ENCODE measurements at regions not wholly inside any gene's neighbourhood (a gene's known extent, or its start where the extent isn't known, plus 50 kb on each side); places are given as distances from the start of the nearest gene placed in this dataset.

DNA sequence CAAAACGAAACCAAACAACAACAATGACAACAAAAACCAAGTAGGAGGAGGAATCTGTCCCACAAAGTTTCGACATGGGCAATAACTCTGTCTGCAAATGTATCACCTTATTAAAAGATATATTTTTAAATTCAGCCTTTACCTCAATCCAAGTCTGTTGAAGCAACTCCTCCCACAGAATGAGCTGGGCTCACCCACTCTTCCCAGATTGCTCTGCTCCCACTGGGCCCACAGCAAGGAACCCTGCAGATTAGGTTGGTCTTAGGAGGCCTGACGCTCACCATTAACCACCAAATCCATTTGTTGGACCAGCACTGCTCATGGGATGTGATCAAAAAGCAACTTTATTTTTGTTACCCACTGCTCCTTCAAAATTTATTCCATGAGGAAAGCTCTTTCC, 114.7 kb upstream of the CDC42BPA start:
- no peak for TF ChIP-seq EP300 (IDR thresholded peaks at IDR 0.05; ENCODE audit: low read depth)
- TF ChIP-seq, protein P1, sequence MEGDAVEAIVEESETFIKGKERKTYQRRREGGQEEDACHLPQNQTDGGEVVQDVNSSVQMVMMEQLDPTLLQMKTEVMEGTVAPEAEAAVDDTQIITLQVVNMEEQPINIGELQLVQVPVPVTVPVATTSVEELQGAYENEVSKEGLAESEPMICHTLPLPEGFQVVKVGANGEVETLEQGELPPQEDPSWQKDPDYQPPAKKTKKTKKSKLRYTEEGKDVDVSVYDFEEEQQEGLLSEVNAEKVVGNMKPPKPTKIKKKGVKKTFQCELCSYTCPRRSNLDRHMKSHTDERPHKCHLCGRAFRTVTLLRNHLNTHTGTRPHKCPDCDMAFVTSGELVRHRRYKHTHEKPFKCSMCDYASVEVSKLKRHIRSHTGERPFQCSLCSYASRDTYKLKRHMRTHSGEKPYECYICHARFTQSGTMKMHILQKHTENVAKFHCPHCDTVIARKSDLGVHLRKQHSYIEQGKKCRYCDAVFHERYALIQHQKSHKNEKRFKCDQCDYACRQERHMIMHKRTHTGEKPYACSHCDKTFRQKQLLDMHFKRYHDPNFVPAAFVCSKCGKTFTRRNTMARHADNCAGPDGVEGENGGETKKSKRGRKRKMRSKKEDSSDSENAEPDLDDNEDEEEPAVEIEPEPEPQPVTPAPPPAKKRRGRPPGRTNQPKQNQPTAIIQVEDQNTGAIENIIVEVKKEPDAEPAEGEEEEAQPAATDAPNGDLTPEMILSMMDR (IDR thresholded peaks at IDR 0.05) = no peak
